GM08714 (cell line): ENCODE measurements at regions not wholly inside any gene's neighbourhood (a gene's known extent, or its start where the extent isn't known, plus 50 kb on each side); places are given as distances from the start of the nearest gene placed in this dataset.
A peak's percentile ranks its signal among the peaks of the same experiment; 100 is the strongest.
"Not testable (repeated sequence)": the region's sequence is repeated elsewhere in the genome, so short reads cannot be mapped to it uniquely, and the experiment has no call there.

Source experiments
- H3K4me3 ChIP-seq: fragments of 200-500 bp; sonication (Bioruptor generic); 2 replicates; pipeline ENCODE4 v1.5.1; 2014; ENCODE audit warnings: mild to moderate bottlenecking, low read length, inconsistent platforms
- ZNF274 ChIP-seq: IDR thresholded peaks from 2 replicates; pipeline ENCODE4 v1.6.1; 2012; ENCODE audit warnings: mild to moderate bottlenecking, low read depth, low read length

DNA sequence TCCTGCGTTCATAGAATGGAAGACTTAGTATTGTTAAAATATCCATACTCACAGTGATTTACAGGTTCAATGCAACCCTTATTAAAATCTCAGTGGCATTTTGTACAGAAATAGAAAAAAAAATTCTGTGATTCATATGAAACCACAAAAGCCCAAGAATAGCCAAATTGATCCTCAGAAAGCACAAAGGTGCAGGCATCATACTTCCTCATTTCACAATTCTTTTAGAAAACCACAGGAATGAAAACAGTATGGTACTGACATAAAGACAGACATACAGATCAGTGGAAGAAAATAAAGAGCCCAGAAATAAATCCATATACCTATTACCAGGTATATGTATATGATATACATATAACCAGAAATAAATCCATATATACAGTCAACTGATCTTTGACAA, 86.8 kb upstream of the MEGF10 start:
- TF ChIP-seq ZNF274, result no peak
- H3K4me3 ChIP-seq, result no peak overlapping the region

DNA sequence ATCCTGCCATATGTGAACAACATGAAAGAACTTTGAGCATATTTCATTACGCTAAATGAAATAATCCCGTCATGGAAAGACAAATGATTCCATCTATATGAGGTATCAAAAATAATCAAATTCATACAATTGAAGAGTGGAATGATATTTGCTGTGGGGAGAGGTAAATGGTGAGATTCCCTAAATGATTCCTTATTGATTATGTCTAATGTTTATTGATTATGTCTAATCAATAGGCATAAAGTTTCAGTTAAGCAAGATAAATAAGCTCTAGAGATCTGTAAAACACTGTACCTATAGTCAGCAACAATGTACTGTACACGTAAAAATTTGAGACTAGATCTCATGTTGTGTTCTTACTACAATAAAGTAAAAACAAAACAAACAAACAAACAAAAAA, 85.4 kb upstream of the MEGF10 start:
- no peak for TF ChIP-seq ZNF274
- H3K4me3 ChIP-seq, result no peak overlapping the region

- no peak for TF ChIP-seq ZNF274
- H3K4me3 ChIP-seq, result no peak overlapping the region
Measured at GRCh38 chr5:127206320-127207113, 84.1 kb upstream of the MEGF10 start.

GRCh38 chr5:127210042-127210441, 80.6 kb upstream of the MEGF10 start:
- no peak for TF ChIP-seq ZNF274
- H3K4me3 ChIP-seq, result no peak overlapping the region

GRCh38 chr5:127213231-127213630, 77.4 kb upstream of the MEGF10 start:
- TF ChIP-seq ZNF274, result no peak

GRCh38 chr5:127216143-127216542, 74.5 kb upstream of the MEGF10 start:
- no peak for TF ChIP-seq ZNF274
- no peak overlapping the region for H3K4me3 ChIP-seq

More at GRCh38 chr5:127213231-127213630, 77.4 kb upstream of the MEGF10 start:
- H3K4me3 ChIP-seq, result no peak overlapping the region

GRCh38 chr5:127216898-127217675, 73.5 kb upstream of the MEGF10 start:
- no peak overlapping the region for H3K4me3 ChIP-seq
- no peak for TF ChIP-seq ZNF274

- H3K4me3 ChIP-seq, result not testable (repeated sequence)
Measured at GRCh38 chr5:127221936-127222335, 68.7 kb upstream of the MEGF10 start.

DNA sequence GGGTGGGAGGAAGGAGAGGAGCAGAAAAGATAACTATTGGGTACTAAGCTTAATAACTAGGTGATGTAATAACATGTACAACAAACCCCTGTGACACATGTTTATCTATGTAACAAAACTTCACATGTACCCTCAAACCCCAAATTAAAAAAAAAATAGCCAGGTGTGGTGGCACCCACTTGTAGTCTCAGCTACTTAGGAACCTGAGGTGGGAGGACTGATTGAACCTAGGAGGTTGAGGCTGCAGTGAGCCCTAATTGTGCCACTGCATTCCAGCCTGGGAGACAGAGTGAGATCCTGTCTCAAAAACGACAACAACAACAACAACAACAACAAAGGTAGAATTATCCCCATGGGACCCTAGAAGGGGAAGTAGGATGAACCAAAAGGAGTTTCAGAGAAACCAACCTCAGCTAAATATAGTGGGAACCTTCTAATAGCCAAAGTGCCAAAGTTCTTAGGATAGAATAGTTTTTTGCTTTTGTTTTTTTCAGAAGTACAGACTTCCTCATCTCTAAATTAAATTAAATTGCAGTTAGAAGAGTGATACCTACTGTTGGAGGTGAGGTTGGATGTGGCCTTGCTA, 67.9 kb upstream of the MEGF10 start:
- H3K4me3 ChIP-seq, result not testable (repeated sequence)

DNA sequence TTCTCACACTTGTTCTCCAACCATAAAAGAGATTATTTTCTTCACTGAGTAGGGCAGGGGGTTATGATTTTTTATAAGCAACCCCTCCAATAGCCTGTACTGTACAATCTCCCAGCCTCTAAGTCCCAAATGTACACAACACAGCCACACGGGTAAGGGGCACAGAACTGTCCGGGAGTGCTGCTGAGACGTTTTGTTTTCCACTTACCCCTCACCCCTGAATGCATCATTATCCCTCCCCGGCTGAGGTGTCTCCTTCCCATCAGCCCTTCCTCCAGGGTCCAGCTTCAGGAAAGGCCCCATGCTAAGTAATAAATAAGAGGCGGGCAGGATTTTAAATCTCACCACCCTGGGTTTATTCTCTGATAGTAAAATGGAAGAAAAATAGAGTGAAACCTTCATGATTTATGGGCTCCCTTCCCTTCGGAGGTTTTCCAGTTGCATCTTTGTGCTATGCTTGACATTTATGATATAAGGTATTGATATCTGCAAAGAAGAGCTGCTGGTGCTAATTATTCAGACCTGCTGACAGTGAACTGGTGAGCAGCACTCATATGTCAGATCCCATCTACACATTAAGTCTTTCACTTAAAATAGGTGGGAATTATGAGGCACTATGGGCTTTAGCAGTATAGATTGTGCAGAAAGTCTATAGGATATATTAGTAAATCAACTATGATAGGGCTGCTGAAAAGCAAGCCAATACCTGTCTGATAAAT, 67.2 kb upstream of the MEGF10 start:
- no peak overlapping the region for H3K4me3 ChIP-seq
- TF ChIP-seq ZNF274, result no peak

- no peak for TF ChIP-seq ZNF274
- no peak overlapping the region for H3K4me3 ChIP-seq
Measured at GRCh38 chr5:127227881-127228280, 62.7 kb upstream of the MEGF10 start.

- TF ChIP-seq ZNF274, result no peak
- peak overlapping the region; percentile 57; the same call in 1 of the 2 replicates for H3K4me3 ChIP-seq
Measured at GRCh38 chr5:127228540-127229184, 61.9 kb upstream of the MEGF10 start.

- TF ChIP-seq ZNF274, result no peak
- H3K4me3 ChIP-seq, result peak overlapping the region; percentile 57; the same call in 1 of the 2 replicates
Measured at GRCh38 chr5:127229185-127229889, 61.3 kb upstream of the MEGF10 start.

GRCh38 chr5:127231118-127231517, 59.5 kb upstream of the MEGF10 start:
- TF ChIP-seq ZNF274, result no peak
- no peak overlapping the region for H3K4me3 ChIP-seq
